H9 (cell line): ENCODE measurements at regions not wholly inside any gene's neighbourhood (a gene's known extent, or its start where the extent isn't known, plus 50 kb on each side); places are given as distances from the start of the nearest gene placed in this dataset.

Source experiments
- DNase-seq: peaks from one replicate; pipeline ENCODE4 v3.0.0-alpha.2; 2017
- H2AFZ ChIP-seq: one replicate; pipeline ENCODE4 v1.6.1; 2013; ENCODE audit warnings: mild to moderate bottlenecking, low read length, control low read depth, moderate library complexity
- H2AK5ac ChIP-seq: 2 replicates; pipeline ENCODE4 v1.6.1; 2013; ENCODE audit warnings: low read length, control low read depth, mixed read lengths; ENCODE audit not compliant: insufficient read length
- H2BK120ac ChIP-seq: one replicate; pipeline ENCODE4 v1.6.1; 2013; ENCODE audit warnings: low read depth, mild to moderate bottlenecking, low read length, control low read depth, inconsistent platforms; ENCODE audit not compliant: poor library complexity, severe bottlenecking
- H2BK12ac ChIP-seq: 2 replicates; pipeline ENCODE4 v1.6.1; 2013; ENCODE audit warnings: low read length, control low read depth, mixed read lengths, low read depth; ENCODE audit not compliant: insufficient read length
- H2BK15ac ChIP-seq: 2 replicates; pipeline ENCODE4 v1.6.1; 2013; ENCODE audit warnings: low read depth, low read length, control low read depth
- H2BK20ac ChIP-seq: one replicate; pipeline ENCODE4 v1.6.1; 2013; ENCODE audit warnings: low read depth, mild to moderate bottlenecking, low read length, control low read depth, inconsistent platforms; ENCODE audit not compliant: poor library complexity, severe bottlenecking
- H2BK5ac ChIP-seq: 2 replicates; pipeline ENCODE4 v1.6.1; 2013; ENCODE audit warnings: low read length, control low read depth, mixed read lengths; ENCODE audit not compliant: insufficient read length
- H3K14ac ChIP-seq: 2 replicates; pipeline ENCODE4 v1.6.1; 2013; ENCODE audit warnings: low read length, control low read depth; ENCODE audit not compliant: insufficient read depth
- H3K18ac ChIP-seq: 2 replicates; pipeline ENCODE4 v1.6.1; 2013; ENCODE audit warnings: low read depth, mild to moderate bottlenecking, mixed read lengths, low read length, control low read depth; ENCODE audit not compliant: insufficient read length
- H3K23ac ChIP-seq: 2 replicates; pipeline ENCODE4 v1.6.1; 2013; ENCODE audit warnings: low read length, control low read depth, mixed read lengths, low read depth; ENCODE audit not compliant: insufficient read length
- H3K23me2 ChIP-seq: 2 replicates; pipeline ENCODE4 v1.6.1; 2013; ENCODE audit warnings: low read depth, mild to moderate bottlenecking, mixed read lengths, low read length, control low read depth; ENCODE audit not compliant: insufficient read length, poor library complexity, severe bottlenecking
- H3K27ac ChIP-seq: 2 replicates; pipeline ENCODE4 v1.5.1; 2013; ENCODE audit warnings: low read length, control low read depth, mixed read lengths, low read depth; ENCODE audit not compliant: insufficient read length
- H3K27me3 ChIP-seq: 2 replicates; pipeline ENCODE4 v1.6.1; 2013; ENCODE audit warnings: low read length, control low read depth, inconsistent platforms; ENCODE audit not compliant: insufficient read depth
- H3K4ac ChIP-seq: 2 replicates; pipeline ENCODE4 v1.6.1; 2013; ENCODE audit warnings: low read depth, mild to moderate bottlenecking, control low read depth, inconsistent platforms, low read length, moderate library complexity
- H3K4me1 ChIP-seq: 2 replicates; pipeline ENCODE4 v1.6.1; 2013; ENCODE audit warnings: low read length, control low read depth, inconsistent platforms; ENCODE audit not compliant: insufficient read depth
- H3K4me2 ChIP-seq: 2 replicates; pipeline ENCODE4 v1.6.1; 2013; ENCODE audit warnings: low read length, control low read depth, mixed read lengths; ENCODE audit not compliant: insufficient read length, insufficient read depth
- H3K56ac ChIP-seq: 2 replicates; pipeline ENCODE4 v1.6.1; 2013; ENCODE audit warnings: low read depth, mild to moderate bottlenecking, mixed read lengths, low read length, control low read depth; ENCODE audit not compliant: insufficient read length
- H3K79me1 ChIP-seq: 2 replicates; pipeline ENCODE4 v1.6.1; 2013; ENCODE audit warnings: low read depth, mild to moderate bottlenecking, moderate library complexity, low read length, control low read depth, inconsistent platforms; ENCODE audit not compliant: insufficient read depth, poor library complexity, severe bottlenecking
- H3K79me2 ChIP-seq: 2 replicates; pipeline ENCODE4 v1.6.1; 2013; ENCODE audit warnings: low read length, control low read depth, inconsistent platforms; ENCODE audit not compliant: insufficient read depth
- H3K9ac ChIP-seq: 2 replicates; pipeline ENCODE4 v1.6.1; 2013; ENCODE audit warnings: low read length, control low read depth, mixed read lengths; ENCODE audit not compliant: insufficient read length; ENCODE audit errors: extremely low read depth
- H3K9me3 ChIP-seq: one replicate; pipeline ENCODE4 v1.6.1; 2013; ENCODE audit warnings: low read depth, low read length, inconsistent platforms; ENCODE audit not compliant: control insufficient read depth
- H3T11ph ChIP-seq: one replicate; pipeline ENCODE4 v1.6.1; 2013; ENCODE audit warnings: mild to moderate bottlenecking, low read length, control low read depth, inconsistent platforms
- H4K20me1 ChIP-seq: one replicate; pipeline ENCODE4 v1.6.1; 2013; ENCODE audit not compliant: control insufficient read depth, insufficient read length, insufficient read depth
- H4K5ac ChIP-seq: 2 replicates; pipeline ENCODE4 v1.6.1; 2013; ENCODE audit warnings: low read depth, mild to moderate bottlenecking, mixed read lengths, low read length, control low read depth; ENCODE audit not compliant: insufficient read length
- H4K8ac ChIP-seq: replicated peaks from 2 replicates; pipeline ENCODE4 v1.6.1; 2013; ENCODE audit warnings: low read length, control low read depth, mixed read lengths, low read depth; ENCODE audit not compliant: insufficient read length
- H4K91ac ChIP-seq: 2 replicates; pipeline ENCODE4 v1.6.1; 2013; ENCODE audit warnings: low read depth, mild to moderate bottlenecking, moderate library complexity, mixed read lengths, low read length, control low read depth; ENCODE audit not compliant: insufficient read length
- H3K27ac Mint-ChIP-seq, 3 experiments: 2 replicates in 2 of 3; 3 replicates in 1 of 3; pipeline ENCODE4 v1.8.0; 2020 to 2021; ENCODE audit warnings: mixed read lengths in 3 of 3, mild to moderate bottlenecking in 1 of 3, moderate library complexity in 1 of 3
- H3K27me3 Mint-ChIP-seq: 2 replicates; pipeline ENCODE4 v1.8.0; 2021; ENCODE audit warnings: low read depth, mild to moderate bottlenecking, moderate library complexity, mixed read lengths
- H3K36me3 Mint-ChIP-seq, 3 experiments: 2 replicates in 2 of 3; 3 replicates in 1 of 3; pipeline ENCODE4 v1.8.0; 2020 to 2021; ENCODE audit warnings: low read depth in 3 of 3, mixed read lengths in 3 of 3; ENCODE audit not compliant: insufficient read depth in 1 of 3
- H3K4me1 Mint-ChIP-seq, 2 experiments: 2 replicates each; pipeline ENCODE4 v1.8.0; 2020; ENCODE audit warnings: mixed read lengths in 2 of 2
- H3K4me3 Mint-ChIP-seq, 2 experiments: 2 replicates in 1 of 2; 3 replicates in 1 of 2; pipeline ENCODE4 v1.8.0; 2020 to 2021; ENCODE audit warnings: mild to moderate bottlenecking in 2 of 2, mixed read lengths in 2 of 2, moderate library complexity in 1 of 2
- H3K9me3 Mint-ChIP-seq, 2 experiments: 2 replicates in 1 of 2; 3 replicates in 1 of 2; pipeline ENCODE4 v1.8.0; 2020; ENCODE audit warnings: mild to moderate bottlenecking in 2 of 2, mixed read lengths in 2 of 2, moderate library complexity in 1 of 2
- CTCF ChIP-seq: fragments of 200-600 bp; sonication (generic); conservative IDR thresholded peaks from 3 replicates; pipeline ENCODE4 v1.8.0; 2021; ENCODE audit warnings: antibody characterized with exemption, mild to moderate bottlenecking
- WGBS: extraction: QIAGEN DNeasy Blood & Tissue Kit; methylation state at CpG from one replicate; pipeline ENCODE4 v1.1.7; 2013; ENCODE audit warnings: missing lambda C conversion rate, low lambda C conversion rate, mixed read lengths; ENCODE audit not compliant: insufficient read length; ENCODE audit errors: extremely low coverage; 5-methylcytosine and 5-hydroxymethylcytosine counted together

GRCh38 chr2:21610304-21610703 is 486.5 kb downstream of the TDRD15 start:
- Histone ChIP-seq H2BK12ac (no peak overlapping the region), H3K23me2 (no peaks in the 10 kb centered on the region), H3K18ac (no peak overlapping the region), H3K4me2 (no peak overlapping the region), H4K91ac (no peak overlapping the region), H3K14ac (no peak overlapping the region), H2AFZ (no peak overlapping the region), H4K20me1 (no peaks in the 10 kb centered on the region), H3K4me1 (no peaks in the 10 kb centered on the region), H2BK20ac (no peak overlapping the region), H4K8ac (no peak overlapping the region), H3K79me1 (no peaks in the 10 kb centered on the region), H3K27me3 (no peaks in the 10 kb centered on the region), H2BK120ac (no peak overlapping the region), H4K5ac (no peak overlapping the region), H2BK5ac (no peak overlapping the region), H3K23ac (no peak overlapping the region), H3K27ac (no peak overlapping the region), H2AK5ac (no peak overlapping the region), H3K56ac (no peak overlapping the region), H3K79me2 (no peaks in the 10 kb centered on the region), H3K4ac (no peak overlapping the region), H2BK15ac (no peak overlapping the region), H3K9ac (no peak overlapping the region), H3T11ph (no peak overlapping the region), H3K9me3 (no peaks in the 10 kb centered on the region)
- no peak overlapping the region for H3K27ac Mint-ChIP-seq
- peaks cover 2 to 13% (median 2%) of the 10 kb centered on the region in 3 experiments; a peak in 2 of 7 replicates for H3K36me3 Mint-ChIP-seq
- DNase-seq, result no peak
- no peaks in the 10 kb centered on the region for H3K4me1 Mint-ChIP-seq
- no peak for TF ChIP-seq CTCF
- WGBS, result no CpG with 5 or more reads among the region's 3 CpGs
- peaks cover 15 to 24% of the 10 kb centered on the region in 2 experiments for H3K9me3 Mint-ChIP-seq
- no peaks in the 10 kb centered on the region for H3K27me3 Mint-ChIP-seq
- no peak overlapping the region for H3K4me3 Mint-ChIP-seq
